ENCODE measurements at regions not wholly inside any gene's neighbourhood (a gene's known extent, or its start where the extent isn't known, plus 50 kb on each side); places are given as distances from the start of the nearest gene placed in this dataset.
A peak's percentile ranks its signal among the peaks of the same experiment; 100 is the strongest.
"Not testable (repeated sequence)": the region's sequence is repeated elsewhere in the genome, so short reads cannot be mapped to it uniquely, and the experiment has no call there.

DNA sequence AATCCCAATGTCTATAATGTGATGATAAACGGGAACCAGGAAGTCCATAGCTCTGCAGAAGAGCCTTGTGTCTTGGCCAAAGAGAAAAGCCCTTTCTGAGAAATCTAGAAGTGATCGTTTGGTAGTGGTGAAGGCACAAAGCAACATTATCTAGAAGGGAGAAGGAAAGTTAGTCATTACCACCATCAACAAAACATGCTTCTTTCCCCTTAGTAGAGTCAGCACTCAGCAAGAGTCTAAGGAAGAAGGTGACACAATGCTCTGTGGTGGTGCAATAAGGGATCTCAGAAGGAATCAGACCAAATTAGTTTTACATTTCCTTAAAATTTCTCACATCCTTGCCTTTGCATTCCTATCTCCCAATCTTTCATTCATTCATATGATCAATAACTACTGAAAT, 134.4 kb upstream of the PRDX6 start:
- peak; percentile 39 to 44 for DNase-seq

DNA sequence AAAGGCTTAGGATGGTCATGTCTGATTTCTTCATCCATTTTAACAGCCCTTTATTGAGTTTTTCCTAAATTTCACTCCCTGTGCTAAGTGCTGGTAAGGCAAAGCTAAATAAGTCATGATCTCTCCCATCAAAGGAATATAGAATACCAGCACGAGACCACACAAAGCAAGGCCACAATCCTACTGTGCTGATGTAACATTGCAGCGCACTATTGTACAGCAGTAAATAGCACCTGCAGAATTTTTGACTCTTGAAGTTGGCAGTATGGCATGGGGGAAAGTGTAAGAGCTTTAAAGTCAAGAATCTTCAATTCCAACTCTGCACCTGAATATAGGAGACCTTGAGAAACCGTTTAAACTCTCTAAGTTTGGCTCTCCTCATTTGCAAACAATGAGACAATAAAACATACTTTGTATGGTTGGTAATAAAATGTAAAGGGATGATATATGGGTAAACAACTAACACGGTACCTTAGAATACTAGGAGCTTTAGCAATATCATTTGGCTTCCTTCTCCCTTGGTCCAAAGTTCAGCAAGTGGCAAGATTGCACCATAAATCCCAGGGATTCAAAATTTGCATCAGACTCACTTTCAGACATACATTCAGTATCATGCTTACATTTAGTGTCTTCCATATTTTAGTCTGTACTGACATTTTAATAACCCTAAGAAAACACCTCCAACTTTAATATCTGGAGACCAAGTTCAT, 132.9 kb upstream of the PRDX6 start:
- DNase-seq, result no peak

DNA sequence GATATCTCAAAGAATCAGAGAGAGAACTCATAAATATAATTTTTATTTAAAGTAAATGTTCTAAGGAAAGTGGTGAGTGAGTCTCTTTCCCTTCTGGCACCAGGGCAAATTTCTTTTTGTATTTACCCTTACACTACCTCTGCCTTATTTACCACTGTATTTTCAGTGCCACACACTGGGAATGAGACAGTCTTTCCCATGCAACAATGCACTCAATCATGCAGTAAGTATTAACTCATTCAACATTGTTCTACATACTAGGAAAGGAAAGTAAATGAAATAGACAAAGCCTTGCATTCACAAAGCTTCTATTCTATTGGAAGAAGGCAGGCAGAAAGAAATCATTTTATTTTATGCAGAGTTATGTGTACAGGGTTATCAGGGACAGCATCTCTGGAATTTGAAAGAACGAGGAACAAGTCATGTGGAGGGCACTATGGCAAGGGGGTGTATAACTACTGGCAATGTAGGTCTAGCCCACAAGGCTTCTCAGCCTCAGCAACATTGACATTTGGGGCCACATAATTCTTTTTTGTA, 129.8 kb upstream of the PRDX6 start:
- DNase-seq, result no peak

DNA sequence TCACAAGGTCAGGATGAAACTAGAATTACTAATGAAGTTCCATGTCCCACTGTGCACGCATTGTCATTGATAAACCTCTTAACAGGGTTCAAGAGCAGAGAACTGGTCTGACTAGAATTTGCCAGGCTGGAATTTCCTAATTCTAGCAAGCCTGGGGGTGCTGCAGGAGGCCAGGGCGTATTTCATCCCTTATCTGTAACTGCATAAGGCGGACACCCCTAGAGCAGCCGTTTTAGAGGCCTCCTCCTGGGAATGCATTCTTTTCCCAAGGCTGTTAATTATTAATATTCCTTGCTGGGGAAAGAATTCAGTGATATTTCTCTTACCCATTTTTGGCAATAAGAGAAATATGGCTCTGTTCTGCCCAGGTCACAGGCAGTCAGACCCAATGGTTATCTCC, 124.5 kb upstream of the PRDX6 start:
- not testable (repeated sequence) for DNase-seq

DNA sequence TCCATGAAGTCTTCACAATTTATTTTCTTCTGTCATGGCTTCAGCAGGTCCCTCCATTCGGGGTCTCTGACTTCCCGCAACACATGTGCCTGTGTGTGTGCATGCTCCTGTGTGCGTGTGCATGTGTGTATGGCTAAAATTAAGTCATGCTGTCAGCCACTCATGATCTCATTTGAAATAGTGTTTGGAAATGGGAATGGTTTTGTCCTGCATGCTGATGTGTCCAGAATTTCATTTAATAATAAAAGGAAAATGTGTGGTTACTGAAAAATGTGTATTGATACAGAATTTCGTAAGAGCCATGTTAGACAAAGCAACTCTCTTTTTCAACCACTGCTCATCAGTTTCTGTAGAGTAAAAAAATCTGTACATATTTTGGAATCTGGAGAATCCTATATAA, 123.8 kb upstream of the PRDX6 start:
- DNase-seq, result no peak

DNA sequence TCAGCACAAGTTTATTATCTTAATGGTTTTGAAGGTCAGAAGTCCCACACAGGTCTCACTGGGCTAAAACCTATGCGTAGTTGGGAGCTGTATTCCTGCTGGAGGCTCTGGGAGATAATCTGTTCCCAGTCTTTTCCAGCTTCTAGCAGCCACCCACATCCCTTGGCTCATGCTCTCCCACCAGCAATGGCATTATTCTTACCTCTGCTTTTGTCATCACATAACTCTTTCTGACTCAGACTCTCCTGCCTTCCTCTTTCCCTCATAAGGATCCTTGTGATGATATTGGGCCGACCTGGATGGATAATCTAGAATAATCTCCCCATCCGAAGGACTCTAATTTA, 122.2 kb upstream of the PRDX6 start:
- no peak for DNase-seq

DNA sequence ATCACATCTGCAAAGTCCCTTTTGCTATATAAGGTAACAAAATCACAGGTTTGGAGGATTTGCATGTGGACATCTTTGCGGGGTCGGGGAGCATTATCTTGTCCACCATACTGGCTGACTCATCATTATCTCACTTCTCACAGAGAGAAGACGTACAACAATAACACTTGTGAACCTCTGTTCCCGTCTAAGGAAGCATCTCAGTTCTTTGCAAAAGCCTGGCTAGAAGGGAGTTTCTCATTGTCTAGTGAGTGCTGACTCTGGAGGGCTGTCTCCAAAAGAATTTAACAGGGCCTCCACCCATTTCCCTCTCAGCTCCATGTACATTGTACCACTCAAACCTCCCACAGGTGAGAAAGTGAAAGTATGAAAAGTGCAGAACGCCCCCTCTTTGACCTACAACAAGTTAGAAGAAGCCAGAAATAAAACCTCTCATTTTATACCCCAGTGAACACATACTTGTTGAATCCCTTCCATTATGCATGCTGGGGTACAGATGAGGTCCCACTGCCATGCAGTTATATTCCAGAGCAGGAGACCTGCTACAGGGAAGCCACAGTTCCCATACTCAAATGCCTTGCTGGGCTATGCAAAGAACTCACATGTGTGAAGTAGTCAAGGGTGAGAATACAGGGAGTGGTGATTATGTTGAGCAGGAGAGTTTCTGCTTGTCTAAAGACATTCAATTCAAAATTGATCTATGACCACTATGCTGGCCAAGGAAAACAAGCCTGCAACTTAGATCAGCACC, 121.7 kb upstream of the PRDX6 start:
- no peak for DNase-seq

DNA sequence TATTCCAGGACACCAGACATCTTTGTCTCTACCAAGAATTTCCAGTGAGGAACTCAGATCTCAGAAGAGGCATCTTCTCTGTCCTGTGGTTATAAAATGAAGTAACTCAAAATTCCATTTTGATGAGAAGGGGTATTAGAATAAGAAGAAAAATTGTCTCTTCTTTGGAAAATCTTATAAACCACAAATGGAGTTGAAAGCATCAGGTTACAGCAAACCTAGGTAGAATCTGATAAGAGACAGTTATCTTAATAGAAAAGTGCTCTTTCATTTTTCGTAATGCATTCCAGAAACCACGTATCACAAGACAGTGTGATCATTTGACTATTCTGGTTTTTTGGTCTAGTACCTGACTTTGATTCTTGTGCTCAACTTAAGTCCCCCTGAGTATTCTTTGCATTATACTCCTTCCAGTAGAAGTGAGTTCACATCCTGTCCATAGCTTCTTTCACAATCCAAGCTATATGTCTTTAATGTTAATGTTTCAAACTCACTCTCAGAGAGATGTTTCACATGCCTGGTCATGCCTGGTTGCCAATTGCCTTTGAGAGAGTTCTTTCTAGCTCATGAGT, 120.9 kb upstream of the PRDX6 start:
- no peak for DNase-seq

DNA sequence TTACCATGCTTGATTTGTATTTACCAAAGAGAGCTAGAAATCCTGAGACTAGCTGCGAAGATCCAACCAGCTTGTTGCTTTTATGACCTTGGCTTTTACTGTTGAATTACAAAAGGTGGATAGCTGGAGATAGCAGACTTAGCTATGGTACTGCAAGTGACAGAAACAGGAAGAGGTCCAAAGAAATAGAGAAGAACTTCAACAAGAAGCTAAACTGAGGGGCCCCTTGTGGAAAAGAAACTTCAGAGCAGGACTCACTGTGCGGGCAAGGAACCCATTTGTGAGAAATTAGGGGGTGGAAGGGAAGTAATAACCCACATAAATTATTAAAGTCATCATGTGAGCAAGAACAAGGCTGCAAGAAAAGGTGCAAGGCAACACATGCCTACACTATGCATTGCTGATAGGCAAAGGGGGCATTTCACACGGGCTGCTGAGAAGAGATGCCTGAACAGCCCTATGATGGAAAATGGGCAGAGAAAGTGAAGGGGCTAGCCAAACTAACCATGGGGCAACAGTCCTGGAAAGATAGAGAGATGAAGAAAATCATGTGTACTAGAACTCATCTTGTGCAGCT, 116.6 kb upstream of the PRDX6 start:
- no peak for DNase-seq

DNA sequence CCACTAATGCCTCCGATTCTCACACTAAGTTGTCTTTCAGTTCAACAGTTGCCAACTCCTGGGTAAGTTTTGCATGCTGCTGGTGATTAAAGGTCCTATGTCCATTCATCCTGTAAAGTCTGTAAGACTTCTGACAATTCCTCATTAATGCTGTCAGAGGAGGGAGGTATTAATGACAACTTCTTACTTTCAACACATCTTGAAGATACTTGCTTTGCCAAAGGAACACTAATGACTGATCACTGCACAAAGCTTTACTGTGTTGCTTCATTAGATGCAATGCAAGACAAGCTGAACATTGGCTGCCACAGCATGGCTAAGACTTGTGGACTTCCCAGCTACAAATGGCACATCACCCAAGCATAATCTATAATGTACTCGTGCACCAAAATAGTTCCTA, 114.6 kb upstream of the PRDX6 start:
- no peak for DNase-seq

DNA sequence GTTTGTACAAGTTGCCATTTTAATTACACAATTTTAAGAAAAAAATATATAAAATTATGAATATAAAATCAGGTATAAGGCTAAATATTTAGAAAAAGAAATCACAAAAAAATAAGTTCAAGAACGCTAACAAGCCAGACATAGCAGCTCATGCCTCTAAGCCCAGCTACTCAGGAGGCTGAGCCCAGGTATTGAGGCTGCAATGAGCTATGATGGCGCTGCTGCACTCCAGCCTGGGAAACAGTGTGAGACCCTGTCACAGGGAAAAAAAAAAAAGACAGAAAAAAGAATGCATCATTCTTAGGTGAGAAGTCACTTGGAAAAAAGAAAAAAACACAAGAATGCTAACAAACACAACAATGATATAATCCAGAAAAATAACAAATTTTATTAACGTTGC, 112.3 kb upstream of the PRDX6 start:
- DNase-seq, result no peak

DNA sequence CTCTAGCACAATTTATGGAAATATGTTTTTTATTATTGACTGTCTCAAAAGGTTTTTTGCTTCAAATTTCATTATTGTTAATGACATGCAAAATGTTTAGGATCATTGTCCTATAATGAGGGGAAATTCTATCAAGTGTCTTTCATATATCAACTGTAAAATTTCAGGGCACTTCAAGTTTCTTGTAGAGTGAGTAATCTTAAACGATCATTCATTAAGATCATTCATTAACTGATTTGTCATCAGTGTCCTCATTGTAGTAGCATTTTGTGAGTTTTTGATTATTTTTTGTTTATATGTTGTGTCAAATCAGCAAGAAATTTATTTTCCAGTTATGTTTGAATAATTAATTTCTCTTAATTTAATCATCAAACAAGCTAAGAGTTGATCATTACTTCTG, 111.8 kb upstream of the PRDX6 start:
- DNase-seq, result no peak

DNA sequence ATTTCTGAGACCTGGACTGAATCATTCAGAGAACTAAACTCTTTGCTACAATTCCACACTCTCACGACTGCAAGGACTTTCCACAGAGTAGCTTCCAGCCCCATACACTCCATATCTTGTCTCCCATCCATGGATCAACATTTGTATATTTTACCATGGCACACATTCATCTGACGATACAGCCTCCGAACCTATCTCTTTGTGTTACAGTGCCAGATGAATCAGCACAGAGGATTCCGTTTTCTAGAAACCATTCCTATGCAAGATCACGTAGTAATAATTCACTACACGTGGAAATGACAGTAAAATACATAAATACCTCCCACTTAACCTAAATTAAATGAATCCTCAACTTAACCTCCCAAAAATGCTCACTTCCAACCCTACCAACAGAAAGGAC, 110.0 kb upstream of the PRDX6 start:
- DNase-seq, result no peak

DNA sequence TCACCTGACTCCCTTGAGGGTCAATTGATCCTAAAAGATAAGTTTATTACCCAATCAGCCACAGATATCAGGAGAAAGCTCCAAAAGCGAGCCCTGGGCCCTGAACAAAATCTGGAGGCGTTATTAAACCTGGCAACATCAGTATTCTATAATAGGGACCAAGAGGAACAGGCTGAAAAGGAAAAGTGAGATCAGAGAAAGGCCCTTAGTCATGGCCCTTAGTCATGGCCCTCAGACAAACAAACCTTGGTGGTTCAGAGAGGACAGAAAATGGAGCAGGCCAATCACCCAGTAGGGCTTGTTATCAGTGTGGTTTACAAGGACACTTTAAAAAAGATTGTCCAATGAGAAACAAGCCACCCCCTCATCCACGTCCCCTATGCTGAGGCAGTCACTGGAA, 106.5 kb upstream of the PRDX6 start:
- DNase-seq, result not testable (repeated sequence)

DNA sequence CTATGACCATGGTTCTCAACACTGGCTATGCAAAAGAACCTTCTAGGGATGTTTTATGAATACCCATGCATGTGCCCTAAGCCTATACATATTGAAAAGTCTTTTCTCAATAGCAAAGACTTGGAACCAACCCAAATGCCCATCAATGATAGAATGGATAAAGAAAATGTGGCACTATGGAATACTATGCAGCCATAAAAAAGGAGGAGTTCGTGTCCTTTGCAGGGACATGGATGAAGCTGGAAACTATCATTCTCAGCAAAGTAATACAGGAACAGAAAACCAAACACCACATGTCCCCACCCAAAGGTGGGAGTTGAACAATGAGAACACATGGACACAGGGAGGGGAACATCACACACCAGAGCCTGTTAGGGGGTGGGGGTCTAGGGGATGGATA, 101.1 kb upstream of the PRDX6 start:
- not testable (repeated sequence) for DNase-seq

DNA sequence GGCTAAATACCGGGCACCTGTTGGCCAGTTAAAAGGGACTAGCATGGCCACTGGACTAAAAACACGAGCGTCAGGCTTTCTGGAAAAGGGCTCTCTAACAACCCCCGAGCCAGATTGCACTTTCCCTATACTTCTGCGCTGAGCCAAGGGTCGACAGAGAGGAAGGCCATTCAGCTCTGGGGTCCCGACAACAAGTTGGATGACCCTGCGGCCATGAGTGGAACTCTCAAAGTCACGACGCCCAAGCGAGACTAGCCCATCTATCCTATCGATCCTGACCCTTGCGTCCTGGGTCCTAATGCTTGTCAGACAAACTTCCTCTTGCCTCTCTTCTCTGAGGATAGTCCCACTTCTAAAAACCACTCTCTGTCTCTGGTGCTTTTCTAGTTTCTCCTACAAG, 99.9 kb upstream of the PRDX6 start:
- DNase-seq, result no peak

DNA sequence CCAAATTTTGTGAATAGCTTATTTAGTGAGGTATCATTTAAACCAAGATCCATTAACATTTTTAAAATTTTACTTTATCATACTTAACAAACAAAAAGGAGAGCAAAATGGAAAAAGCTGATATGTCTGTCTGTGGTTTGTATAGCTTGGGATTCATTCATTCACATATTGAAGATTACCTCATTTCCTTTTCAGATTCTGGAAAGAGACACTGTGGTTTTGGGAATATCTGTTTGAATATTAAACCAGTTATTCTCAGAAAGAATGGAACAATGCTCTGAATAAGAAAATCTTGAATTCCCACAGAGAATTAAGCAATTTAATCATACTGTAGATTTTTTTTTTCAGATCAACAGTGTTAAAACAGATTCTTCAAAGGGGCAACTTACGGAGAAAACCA, 93.8 kb upstream of the PRDX6 start:
- DNase-seq, result no peak

DNA sequence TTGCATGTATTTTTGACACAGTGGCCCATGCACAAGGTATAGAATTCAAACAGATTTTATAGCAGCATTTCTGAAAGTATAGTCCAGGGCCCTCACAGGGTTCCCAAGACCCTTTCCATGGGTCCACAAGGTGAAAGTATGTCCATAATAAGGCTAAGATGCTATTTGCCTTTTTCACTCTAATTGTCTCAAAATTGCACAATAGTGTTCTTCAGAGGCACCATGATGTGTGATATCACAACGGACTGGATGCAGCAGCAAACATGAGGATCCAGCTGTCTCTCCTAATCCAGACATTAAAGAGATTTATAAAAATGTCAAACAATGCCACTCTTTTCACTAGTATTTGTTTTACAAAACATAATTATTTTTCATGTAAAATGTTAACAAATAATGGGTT, 88.8 kb upstream of the PRDX6 start:
- DNase-seq, result no peak

DNA sequence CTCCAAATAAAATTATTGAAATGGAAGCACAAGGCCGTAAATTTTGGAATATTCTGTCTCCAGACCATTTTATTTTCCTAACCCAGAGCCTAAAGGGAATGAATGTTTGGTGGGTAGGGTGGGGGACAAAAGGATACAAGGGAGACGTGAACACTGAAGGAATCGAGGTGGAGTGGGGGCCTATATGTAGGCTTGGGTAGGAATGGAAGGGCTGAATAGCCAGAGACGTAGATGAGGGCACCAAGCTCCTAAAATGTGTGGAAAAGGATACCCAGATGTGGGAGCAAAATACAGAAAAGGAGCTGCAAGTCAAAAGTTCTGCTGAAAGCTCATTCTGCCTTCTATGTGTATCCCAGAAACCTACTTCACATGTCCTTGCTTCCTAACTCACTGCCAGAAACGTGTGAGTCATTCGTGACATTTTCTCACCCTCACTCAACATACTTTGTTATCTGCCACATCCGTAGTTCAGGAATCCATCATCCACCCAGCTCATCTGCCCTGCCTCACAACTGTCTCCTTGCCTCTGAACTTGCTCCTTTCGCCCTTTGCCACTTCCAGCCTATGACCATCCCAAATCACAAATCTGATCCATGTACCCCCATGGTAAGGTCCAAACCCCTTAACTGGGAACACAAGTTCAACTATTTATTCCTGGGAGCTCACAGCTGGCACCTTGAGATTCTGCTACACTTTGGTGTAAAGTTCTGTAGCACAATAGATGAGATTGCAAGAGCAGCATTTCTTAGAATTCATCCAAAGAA, 84.1 kb upstream of the PRDX6 start:
- no peak for DNase-seq

DNA sequence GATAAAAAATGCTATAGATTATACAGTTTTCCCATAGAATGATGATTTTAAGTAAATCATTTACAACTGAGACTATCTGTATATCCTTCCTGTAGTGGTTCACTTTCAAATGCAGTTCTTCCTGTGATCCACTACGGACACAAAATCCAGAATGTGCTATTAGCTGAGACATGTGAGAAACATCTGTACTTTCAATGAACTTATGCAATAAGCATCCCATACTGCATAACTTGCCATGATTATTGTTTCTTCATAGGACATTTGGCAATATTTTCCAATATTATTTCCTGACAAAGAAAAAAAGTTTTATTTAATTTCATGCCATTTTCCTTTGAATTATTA, 83.5 kb upstream of the PRDX6 start:
- no peak for DNase-seq

DNA sequence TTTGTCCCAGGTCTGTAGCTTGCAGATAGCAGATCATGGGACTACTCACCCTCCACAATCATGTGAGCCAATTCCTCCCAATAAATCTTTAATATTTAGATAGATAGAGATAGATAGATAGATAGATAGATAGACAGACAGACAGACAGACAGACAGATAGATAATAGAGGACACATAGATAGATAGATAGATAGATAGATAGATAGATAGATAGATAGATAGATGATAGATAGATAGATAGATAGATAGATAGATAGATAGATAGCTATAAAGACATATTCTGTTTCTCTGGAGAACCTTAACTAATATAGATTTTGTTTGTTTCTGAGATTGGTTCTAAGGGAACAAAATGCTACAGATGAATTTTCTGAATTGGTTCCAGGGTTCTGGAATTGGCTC, 82.3 kb upstream of the PRDX6 start:
- DNase-seq, result not testable (repeated sequence)

DNA sequence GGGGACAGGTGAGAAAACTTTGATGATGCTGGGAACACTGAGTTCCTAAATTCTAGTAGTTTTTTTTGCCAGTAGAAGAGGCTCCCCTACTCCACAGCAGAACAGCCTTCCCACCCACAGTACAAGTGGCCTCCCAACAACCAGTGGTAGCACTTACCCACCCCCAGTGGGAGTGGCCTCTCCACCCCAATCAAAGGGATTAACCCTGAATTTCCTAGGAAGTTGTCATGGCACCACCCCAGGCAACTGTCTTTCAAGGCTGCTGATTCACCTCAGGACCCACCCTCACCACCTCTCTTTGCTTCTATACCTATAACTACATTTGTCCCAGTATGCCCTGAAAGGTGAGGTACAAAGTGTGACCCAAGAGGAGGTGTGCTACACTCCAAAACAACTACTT, 81.4 kb upstream of the PRDX6 start:
- DNase-seq, result no peak

DNA sequence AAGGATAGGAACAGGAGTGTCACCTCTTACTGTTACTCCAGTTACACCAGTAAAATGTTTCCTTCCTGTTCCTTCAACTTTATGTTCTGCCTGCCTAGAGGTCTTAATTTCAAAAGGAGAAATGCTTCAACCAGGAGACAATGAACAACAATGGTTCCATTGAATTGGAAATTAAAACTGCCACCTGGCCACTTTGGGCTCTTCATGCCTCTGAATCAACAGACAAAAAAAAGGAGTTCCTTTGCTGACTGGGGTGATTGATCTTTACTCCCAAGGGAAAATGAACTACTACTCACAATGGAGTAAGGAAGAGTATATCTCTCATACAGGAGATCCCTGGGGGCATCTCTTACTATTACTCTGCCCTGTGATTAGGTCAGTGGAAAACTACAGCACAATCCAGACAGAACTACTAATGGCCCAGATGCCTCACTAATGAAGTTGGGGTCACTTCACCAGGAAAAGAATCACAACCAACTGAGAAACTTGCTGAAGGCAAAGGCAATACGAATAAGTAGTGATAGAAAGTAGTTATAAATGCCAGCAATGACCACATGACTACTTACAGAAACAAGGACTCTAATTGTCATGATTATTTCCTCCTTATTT, 76.6 kb upstream of the PRDX6 start:
- no peak for DNase-seq

Data from AML-193 (cell line).